ENCODE measurements at regions not wholly inside any gene's neighbourhood (a gene's known extent, or its start where the extent isn't known, plus 50 kb on each side); places are given as distances from the start of the nearest gene placed in this dataset.

DNA sequence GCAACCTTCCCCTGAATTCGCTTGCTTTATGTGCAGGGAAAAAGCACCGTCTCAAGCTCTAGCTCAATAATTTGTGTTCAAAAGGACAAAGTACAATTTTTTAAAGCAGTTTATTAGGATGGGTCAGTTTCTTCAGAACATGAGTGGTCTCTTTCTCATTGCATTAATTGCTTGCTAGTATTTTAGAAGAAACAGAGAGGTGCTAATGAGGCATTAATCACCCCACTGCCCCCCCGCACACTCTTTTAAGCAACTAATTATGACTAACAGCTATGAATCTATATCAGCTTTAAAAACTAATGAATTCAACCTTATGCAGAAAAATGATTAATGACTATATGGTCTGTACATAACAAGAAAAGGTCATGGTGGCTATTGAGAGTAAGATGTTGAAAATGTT lies 262.1 kb upstream of the ST6GAL2 start:
- TF ChIP-seq, protein P1, sequence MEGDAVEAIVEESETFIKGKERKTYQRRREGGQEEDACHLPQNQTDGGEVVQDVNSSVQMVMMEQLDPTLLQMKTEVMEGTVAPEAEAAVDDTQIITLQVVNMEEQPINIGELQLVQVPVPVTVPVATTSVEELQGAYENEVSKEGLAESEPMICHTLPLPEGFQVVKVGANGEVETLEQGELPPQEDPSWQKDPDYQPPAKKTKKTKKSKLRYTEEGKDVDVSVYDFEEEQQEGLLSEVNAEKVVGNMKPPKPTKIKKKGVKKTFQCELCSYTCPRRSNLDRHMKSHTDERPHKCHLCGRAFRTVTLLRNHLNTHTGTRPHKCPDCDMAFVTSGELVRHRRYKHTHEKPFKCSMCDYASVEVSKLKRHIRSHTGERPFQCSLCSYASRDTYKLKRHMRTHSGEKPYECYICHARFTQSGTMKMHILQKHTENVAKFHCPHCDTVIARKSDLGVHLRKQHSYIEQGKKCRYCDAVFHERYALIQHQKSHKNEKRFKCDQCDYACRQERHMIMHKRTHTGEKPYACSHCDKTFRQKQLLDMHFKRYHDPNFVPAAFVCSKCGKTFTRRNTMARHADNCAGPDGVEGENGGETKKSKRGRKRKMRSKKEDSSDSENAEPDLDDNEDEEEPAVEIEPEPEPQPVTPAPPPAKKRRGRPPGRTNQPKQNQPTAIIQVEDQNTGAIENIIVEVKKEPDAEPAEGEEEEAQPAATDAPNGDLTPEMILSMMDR (IDR thresholded peaks at IDR 0.05), result no peak
- TF ChIP-seq EP300 (IDR thresholded peaks at IDR 0.05) (no peak), POLR2A (IDR thresholded peaks at IDR 0.05; ENCODE audit: low read depth) (no peak)

Data from esophagus muscularis mucosa (tissue), 4 donors.